ENCODE measurements at regions not wholly inside any gene's neighbourhood (a gene's known extent, or its start where the extent isn't known, plus 50 kb on each side); places are given as distances from the start of the nearest gene placed in this dataset.
A peak's percentile ranks its signal among the peaks of the same experiment; 100 is the strongest.
"Not testable (repeated sequence)": the region's sequence is repeated elsewhere in the genome, so short reads cannot be mapped to it uniquely, and the experiment has no call there.

DNA sequence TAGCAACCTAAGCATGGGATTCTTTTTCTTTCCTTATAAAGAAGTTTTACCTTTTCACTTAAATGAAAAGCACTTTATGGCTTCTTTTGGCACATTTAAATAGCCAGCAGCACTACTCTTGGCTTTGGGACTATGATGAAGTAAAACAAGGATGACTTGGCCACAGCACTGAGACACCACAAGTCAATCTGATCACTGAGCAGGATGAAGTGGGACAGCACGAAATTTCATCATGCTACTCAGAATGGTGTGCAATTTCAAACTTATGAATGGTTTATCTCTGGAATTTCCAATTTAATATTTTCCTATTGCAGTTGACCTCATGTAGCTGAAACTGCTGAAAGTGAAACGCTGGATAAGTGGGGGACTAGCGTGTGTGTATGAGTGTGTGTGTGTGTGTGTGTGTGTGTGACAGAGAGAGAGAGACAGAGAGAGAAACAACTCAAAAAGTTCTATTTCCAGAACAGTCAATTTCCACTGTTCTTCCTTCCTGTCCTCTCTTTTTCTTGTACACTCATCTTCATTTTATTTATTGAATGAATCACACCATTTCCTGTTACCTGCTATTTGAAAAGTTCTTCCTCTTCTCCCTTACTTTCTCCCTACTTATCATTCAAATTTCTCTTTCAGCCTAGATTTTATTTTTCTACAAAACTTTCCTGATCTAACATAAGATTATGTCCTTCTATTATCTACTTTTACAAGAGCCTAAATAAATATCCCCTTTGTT, 414.2 kb upstream of the MIR17HG start:
- DNase-seq (ENCODE audit: low read depth) = peak; percentile 22

DNA sequence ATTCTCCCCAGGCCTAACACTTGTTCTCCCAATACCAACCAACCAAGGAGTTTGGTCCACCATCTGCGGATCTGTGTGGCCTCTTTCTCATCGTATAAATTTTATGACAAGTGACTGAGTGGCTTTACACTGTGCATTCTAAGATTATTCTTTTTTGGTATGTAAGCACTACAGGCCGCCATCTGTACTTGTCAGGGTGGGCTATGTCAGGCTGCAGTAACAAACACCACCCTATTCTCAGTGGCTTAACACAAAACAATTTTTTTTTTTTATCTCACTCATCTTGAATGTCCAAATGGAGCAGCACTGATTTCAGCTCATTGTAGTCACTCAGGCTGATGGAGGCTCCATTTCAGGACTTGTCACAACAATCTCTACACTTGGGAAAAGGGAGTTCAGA, 412.7 kb upstream of the MIR17HG start:
- no peak for DNase-seq (ENCODE audit: low read depth)

DNA sequence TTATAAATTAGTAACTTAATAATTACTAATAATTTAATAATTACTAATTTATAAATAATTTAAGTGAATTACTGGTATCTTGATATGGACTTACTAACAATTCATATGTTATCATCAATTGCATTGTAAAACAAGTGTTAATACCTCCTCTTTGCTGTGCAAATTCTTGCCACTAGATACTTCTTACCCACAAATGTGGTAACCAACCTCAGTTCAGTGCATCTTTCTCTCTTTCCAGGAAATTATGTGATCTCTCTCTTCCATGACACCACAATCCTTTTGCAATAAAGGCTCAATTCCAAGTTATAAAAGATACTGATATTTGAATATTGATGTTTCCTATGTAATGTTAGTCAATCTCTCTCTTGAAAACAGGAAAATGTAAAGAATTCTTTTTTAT, 408.6 kb upstream of the MIR17HG start:
- DNase-seq (ENCODE audit: low read depth) = peak; percentile 57

DNA sequence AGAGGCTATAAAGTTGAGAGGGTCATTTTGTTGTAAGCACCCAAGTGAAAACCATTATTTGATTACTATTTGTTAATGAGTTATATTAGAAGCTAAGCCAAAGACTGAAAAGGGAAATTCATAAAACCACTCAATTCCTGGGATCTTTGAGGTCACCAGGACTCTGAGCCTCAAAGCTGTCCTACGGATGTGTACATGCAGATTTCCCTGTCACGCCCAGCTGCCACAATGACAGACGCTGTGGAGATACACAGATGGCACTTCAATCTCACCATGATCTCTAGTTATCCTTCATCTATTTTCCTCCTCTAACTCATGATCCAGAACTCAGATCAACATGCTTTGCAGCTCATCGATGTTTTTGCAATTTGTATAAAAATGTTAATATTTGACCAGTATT, 403.5 kb upstream of the MIR17HG start:
- no peak for DNase-seq (ENCODE audit: low read depth)

DNA sequence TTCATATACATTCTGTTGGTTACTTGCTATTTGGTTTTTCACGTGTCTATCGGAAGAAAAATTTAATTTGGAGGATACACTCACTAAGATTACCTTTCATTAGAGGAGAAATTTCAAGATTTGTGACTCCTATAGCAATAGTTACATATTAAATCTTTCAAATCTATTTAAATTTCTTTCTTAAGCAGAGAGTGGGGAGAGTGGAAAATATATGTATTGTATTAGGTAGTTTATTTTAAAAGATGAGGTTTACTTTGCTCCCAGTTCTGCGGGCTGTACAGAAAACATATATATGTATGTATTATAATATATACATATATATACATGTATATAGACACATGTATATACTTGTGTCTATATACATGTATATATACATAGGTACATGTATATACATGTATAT, 402.3 kb upstream of the MIR17HG start:
- DNase-seq (ENCODE audit: low read depth) = not testable (repeated sequence)

DNA sequence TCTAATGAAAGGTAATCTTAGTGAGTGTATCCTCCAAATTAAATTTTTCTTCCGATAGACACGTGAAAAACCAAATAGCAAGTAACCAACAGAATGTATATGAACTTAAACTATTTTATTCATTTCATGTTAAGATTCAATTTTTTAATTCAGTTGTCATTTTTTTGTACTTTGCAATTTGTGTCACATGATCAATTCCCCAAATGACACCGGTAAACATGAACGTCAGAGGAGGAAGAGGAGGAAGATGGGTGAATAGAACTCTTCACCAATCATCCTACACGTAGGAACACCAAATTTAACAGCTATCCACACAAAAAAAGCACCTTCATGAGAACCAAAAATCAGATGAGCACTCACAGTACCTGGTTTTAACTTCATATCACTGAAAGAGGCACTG, 401.4 kb upstream of the MIR17HG start:
- DNase-seq (ENCODE audit: low read depth) = not testable (repeated sequence)

DNA sequence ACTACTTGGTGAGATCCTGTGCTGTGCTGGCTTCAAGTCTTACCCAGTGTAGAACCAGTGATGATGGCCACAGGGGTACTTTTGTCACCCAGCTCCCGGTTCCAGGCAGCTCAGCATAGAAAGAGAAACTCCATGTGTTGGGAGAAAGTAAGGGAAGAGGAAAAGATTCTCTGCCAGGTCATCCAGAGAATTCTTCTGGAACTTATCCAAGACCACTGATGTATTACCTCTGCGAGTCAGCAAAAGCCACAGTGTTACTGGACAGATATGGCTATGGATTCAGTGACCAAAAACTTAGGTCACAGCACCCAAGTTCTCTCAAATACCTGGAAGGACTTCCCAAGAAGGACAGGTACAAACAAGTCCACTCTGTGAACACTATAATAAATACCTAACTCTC, 399.5 kb upstream of the MIR17HG start:
- peak; percentile 77 for DNase-seq (ENCODE audit: low read depth)

DNA sequence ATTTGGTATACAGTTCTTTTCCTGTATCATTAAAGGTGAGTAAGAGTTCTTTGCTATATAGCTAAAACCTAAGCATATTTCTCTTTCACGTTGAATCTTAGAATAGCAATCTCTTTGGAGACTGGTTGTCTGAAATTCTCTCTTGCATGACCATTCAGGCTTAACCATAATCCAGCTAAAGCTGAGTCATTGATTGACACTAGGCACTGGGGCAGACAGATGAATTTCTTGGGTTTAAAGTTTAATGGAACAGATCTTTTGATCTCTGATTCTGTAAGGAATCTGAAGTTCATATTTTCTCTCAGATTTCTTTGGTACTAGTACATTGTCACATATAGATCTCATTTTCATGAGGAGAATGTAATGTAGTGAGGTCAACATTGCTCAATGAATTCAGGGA, 397.3 kb upstream of the MIR17HG start:
- peak; percentile 87 for DNase-seq (ENCODE audit: low read depth)

DNA sequence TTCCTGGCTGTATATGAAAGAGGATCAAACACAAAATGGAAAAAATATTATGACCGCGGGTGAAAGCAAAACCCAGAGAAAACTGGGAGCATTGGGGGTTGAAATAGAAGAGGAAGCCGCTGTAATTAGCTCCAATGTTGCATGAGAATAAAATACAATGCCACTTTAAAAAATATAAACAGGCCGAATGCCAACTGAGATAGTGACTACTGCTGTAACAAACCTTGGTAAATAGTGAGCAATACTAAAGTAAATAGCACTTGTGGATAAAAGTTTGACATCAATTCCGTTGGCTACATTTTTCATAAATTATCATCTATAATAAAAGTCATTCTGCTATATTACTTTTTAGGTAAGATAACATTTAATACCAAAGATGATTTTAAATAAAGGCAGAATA, 395.8 kb upstream of the MIR17HG start:
- no peak for DNase-seq (ENCODE audit: low read depth)

DNA sequence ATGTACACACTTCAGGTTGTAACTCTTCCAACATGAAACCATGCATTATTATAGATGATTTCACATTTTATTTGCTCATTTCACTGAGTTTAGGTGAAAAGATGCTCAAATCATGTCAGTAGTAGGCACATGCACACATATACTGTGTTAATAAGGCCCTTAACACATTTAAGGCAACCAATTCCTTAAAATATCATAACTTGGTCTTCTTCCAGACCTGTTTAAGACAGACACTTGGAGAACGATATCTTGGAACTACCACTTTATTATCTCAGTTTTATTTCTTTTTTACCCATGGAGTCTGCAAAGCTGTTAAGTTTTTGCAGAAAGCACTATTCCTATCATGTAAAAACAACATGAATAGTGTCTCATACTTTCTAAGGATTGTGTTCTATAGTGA, 395.2 kb upstream of the MIR17HG start:
- no peak for DNase-seq (ENCODE audit: low read depth)

DNA sequence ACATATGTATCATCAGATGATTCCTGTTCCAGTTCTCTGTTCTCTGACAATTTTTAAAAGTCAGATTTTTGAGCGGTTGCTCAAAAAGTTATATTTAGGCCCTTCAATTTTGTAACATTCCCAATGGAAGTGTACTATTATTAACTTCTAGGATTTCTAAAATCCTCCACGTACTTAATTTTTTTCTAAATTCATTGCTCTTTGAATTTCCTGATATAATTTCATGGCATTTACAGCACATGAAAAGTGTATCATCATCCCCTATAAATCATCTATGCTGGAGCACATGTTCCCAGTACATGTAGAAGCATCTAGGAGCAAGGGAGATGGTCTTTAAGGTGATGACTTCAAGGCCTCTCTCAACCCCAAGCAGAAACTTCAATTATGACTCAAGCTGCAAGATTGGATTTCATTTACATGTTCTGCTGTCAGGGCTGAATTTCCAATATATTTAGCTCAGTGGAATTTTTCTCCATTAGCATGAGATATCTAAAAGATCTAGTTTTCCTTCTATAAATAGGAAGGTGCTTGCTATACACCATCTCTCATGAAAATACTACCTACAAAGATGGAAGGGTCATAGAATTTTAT, 392.8 kb upstream of the MIR17HG start:
- no peak for DNase-seq (ENCODE audit: low read depth)

DNA sequence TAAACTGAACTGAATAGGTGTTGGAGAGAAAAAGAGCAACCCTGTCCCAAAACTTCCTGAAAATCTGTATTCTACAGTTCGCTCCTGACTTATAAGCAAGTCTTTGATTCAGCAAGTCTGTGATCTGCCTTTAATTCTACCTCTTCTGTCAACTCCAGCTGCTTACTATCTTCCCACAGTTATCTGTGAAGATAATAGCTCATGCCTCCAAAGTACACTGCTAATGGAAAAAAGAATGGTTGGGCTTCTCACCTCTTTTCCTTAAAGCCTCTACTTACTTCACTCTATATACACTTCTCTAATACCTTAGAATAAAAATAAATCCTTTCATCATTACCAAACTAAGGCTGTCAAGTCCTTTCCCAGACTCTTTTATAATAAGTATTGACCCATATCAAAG, 391.5 kb upstream of the MIR17HG start:
- no peak for DNase-seq (ENCODE audit: low read depth)

DNA sequence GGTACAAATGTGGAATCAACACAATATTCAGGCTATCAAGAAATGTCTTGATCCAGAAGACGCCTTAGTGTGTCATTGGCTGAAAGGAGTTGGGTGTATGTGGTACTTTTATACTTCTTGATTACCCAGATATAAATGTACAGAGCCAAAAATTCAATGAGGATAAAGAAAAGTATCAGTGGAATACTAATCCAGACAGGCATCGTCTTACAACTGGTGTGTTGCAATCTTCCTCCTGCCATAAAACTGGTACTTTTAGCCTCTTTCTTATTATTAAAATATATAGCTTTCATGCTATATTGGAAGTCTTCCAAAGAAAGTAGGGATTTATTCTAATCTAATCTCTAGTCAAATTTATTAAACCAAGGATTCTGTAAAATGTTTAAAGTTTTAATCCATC, 388.6 kb upstream of the MIR17HG start:
- no peak for DNase-seq (ENCODE audit: low read depth)

DNA sequence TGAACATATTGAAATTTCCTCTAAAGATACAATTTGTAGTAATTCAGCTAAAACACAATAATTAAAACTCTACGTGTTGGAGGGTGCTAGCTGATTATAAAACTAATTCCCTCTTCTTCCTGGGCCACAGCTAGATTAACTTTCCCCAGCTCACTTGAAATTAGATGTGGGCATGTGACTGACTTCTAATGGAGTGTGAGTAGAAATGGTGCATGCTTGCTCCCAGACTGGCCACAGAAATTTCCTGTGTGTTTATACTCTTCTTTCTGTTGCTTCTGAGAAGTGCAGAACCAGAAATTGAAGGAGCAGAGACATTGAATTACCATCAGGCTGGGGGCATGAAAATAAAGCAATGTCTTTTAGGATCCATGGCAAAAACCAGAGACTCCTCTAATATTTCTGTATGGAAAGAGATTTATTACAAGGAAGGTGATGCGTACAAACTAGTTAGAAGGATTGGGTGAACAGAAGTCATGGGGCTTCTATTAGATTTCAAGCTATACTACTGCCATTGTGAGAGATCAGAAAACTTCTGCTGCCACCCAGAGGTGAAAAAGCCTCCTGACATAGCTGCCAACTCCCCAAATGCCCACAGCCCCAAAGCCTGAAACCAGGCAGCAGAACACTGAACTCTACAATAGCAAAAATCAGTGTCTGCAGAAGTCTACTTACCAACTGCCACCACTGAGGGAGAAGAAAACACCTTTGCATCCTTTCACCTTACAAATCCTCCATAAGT, 379.2 kb upstream of the MIR17HG start:
- DNase-seq (ENCODE audit: low read depth) = peak; percentile 65

DNA sequence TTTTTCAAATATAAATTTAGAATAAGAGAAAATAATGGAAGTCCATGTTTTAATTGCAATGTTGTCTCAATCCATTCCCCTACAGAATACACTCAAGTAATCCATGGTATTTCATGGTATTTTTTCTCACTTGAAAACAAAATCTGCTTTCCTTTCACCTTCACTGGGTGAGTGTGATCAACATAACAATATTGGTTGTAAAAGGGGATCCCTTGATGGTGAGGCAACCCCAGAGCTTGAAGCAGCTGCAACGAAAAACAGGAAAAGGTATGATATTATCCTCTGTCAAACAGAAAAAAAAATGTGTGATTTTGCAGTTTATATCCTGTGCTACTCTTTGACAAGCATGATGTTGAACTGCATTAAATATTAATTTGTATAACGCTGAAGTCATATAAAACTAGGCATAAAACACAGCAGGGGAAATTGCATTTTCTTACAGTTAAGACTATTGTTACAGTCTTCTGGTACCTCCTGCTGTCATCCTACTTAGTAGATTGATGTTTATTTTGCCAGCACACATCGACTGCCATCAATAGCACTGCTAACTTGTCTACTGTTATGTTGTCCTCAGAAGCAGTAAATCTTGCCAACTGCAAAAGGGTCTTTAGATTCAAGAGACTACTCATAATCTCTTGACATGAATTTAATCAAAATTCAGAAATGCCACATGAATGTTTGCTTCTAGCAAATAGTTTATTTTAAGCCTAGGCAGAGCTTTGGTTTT, 373.1 kb upstream of the MIR17HG start:
- no peak for DNase-seq (ENCODE audit: low read depth)

DNA sequence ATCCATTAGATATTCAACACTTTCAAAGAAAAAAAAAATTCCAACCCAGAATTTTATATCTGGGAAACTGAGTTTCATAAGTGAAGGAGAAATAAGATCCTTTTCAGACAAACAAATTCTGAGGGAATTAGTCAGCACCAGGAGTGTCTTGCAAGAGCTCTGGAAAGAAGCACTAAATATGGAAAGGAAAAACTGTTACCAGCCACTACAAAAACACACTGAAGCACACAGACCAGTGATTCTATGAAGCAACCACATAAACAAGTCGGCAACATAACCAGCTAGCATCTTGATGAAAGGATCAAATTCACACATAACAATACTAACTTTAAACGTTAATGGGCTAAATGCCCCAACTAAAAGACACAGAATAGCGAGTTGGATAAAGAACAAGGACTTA, 368.4 kb upstream of the MIR17HG start:
- DNase-seq (ENCODE audit: low read depth) = peak; percentile 56

DNA sequence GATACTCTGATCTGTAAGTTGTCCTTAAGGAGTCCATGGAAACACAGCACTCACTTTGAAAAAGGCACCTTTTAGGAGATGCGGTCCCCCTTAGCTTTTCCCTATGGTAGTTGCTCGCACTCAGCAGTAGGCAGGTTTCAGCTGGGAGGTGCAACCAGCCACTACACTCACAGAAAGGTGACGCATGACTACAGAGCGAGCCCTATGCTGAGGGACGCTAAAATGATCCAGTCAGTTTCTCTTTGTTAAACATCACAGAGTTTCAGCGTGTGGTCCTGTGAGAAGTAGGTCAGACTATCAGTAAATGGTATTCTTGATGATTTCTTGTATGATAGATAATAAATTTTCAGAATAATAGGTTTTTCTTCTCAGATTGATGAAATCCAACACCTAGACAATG, 362.7 kb upstream of the MIR17HG start:
- DNase-seq (ENCODE audit: low read depth) = no peak

DNA sequence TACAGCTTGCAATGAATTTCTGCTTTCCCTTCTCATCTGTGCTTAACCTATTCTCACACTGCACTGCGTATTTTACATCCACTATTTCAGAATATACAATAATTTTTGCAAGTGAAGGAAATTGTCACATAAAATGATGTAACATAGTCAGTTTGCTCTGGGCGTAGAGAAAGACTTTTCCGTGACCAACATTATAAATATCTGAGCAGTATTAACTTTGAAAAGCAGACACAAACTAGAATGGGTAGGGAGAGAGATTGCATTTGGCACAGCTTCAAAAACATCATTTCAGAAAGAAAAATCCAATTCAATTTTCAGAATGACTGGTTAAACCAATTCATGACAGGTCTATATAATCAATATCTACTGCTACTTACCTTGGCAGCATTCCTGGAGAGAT, 352.5 kb upstream of the MIR17HG start:
- DNase-seq (ENCODE audit: low read depth) = no peak

DNA sequence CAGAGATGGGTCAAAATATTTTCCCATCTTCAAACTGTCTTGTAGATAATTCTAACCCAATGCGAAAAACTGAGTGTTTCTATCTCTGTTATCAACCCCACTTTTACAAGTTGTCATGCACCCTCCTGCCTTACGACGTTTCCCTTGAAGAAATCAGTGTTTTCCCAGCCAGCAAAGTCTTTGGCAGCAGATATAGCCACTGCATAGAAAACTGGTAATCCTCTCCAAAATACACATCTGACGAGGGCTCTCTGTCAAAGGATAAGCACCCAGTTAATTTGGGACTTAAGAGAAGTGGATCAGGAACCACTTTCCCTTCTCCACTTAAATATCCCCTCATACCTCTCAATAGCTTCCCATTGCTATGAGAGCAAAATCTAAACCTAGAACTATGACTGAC, 351.9 kb upstream of the MIR17HG start:
- DNase-seq (ENCODE audit: low read depth) = no peak

DNA sequence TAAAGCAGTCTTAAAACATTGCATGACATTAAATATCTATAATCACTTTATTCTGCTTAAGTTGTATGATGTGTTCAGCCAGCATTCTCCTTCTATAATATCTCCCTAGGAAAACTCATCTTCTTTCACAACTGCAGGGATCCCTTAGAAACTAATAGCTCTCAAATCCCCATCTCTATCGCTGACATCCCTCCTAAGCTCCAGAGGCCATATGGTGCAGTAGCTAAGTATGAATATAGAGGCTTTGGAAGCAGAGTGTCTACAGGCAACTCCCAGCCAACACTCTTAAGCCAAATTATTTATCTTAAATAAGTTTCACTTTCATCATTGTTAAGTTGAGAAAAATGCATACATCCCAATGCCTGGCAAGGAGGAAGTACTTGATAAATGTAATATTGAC, 349.5 kb upstream of the MIR17HG start:
- no peak for DNase-seq (ENCODE audit: low read depth)

DNA sequence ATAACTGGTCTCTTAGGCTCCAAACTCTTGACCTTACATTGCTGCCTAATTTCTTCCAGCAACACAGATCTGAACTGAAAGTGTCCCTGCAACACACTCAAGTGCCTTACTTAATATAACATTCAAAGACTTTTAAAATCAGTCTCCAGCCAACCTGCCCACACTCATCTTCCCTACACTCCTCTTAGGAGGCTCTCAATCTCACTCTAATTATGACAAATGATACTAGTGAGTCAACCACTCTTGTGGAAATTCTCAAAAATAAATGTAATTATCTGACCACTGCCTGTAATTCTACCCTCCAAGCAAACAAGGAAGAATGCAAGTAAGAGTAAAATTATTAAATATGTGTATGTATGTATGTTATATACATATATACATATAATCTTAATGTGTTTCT, 348.1 kb upstream of the MIR17HG start:
- no peak for DNase-seq (ENCODE audit: low read depth)

DNA sequence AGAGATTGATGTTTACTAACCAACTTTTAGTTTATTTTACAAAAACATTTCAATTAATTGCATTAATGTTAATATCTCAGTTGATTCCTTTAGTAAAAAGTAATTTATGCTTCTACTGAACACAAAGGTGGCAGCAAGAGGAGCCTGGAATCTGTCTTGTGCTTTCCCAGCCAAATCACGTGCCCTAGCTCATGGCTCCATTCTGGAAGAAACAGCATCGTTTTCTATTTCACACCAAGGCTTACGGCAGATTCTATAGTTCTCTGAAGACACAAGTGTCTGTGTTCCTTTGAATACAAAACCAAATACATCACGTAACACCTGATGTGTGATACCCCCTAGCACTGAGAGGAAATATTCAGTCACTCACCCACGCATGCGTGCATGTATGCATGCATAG, 346.1 kb upstream of the MIR17HG start:
- no peak for DNase-seq (ENCODE audit: low read depth)

DNA sequence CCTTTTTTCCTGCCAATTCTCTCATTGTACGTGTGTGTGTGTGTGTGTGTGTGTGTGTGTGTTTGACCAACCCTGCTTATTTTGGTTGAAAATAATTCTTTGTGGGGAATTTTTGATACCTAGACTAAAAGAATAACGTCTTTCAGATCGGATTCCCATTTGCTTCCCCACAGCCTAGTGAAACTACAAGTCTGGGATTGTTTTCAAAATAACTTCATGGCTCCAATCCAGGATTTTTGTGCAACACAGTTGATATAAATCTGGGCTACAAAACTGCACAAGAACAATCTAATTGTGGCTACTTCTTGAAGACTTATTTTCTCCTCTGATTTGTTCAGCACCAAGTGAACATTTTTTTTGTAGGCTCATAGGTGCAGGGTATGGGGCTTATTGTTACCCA, 332.8 kb upstream of the MIR17HG start:
- DNase-seq (ENCODE audit: low read depth) = no peak

All from renal cortical epithelial cell (primary cell).